DND-41 (cell line): ENCODE measurements at regions not wholly inside any gene's neighbourhood (a gene's known extent, or its start where the extent isn't known, plus 50 kb on each side); places are given as distances from the start of the nearest gene placed in this dataset.

ENCODE experiments used
- CTCF ChIP-seq: IDR thresholded peaks from 2 replicates; pipeline ENCODE4 v1.5.1; 2012; ENCODE audit warnings: borderline replicate concordance, low read length, moderate library complexity, mild to moderate bottlenecking; ENCODE audit not compliant: poor library complexity, severe bottlenecking; ENCODE audit errors: extremely low read depth
- EZH2 ChIP-seq: IDR thresholded peaks from 3 replicates; pipeline ENCODE4 v1.6.1; 2012; ENCODE audit warnings: borderline replicate concordance, low read depth, mild to moderate bottlenecking, moderate library complexity, low read length, inconsistent platforms; ENCODE audit not compliant: severe bottlenecking

GRCh38 chr6:27023664-27024063 is 223.8 kb upstream of the PRSS16 start:
- TF ChIP-seq CTCF: no peak
- TF ChIP-seq EZH2: no peak
